Naive thymus-derived CD8-positive, alpha-beta T cell (primary cell): ENCODE measurements at regions not wholly inside any gene's neighbourhood (a gene's known extent, or its start where the extent isn't known, plus 50 kb on each side); places are given as distances from the start of the nearest gene placed in this dataset.
A peak's percentile ranks its signal among the peaks of the same experiment; 100 is the strongest.

Source experiments
- ATAC-seq, 2 donors: fragments of 150-1000 bp; cut with Tn5 transposase in 1 of 2; sonication (Bioruptor Pico), chemical (Tn5 transposase) in 1 of 2; 1 replicate in 1 of 2; 2 replicates in 1 of 2; pipeline ENCODE4 v1.10.0; 2021; ENCODE audit warnings: mild to moderate bottlenecking in 2 of 2, moderate library complexity in 2 of 2
- POLR2A ChIA-PET: fragments of 350-600 bp; sonication (Branson Sonifier 250); formaldehyde crosslinking; loops from one replicate; lab custom pipeline; 2021; ENCODE audit warnings: antibody characterized with exemption; lab: Charles Lee
- DNase-seq, 10 donors: peaks; one replicate each; pipeline versions ENCODE4 v3.0.0 to v3.0.0-alpha.2; 2020 to 2022
- H3K27ac Mint-ChIP-seq, 10 donors: one replicate each; pipeline ENCODE4 v1.8.0; 2020 to 2022; ENCODE audit warnings: mild to moderate bottlenecking in 10 of 10, mixed read lengths in 10 of 10, moderate library complexity in 4 of 10, inconsistent platforms in 1 of 10
- H3K27me3 Mint-ChIP-seq, 5 donors: one replicate each; pipeline ENCODE4 v1.8.0; 2021 to 2022; ENCODE audit warnings: mixed read lengths in 5 of 5
- H3K36me3 Mint-ChIP-seq, 3 donors: one replicate each; pipeline ENCODE4 v1.8.0; 2020 to 2022; ENCODE audit warnings: mixed read lengths in 3 of 3, mild to moderate bottlenecking in 2 of 3, inconsistent platforms in 1 of 3
- H3K4me1 Mint-ChIP-seq, 4 donors: one replicate each; pipeline ENCODE4 v1.8.0; 2021 to 2022; ENCODE audit warnings: mixed read lengths in 4 of 4
- H3K4me3 Mint-ChIP-seq, 10 donors: one replicate each; pipeline ENCODE4 v1.8.0; 2020 to 2022; ENCODE audit warnings: mild to moderate bottlenecking in 10 of 10, mixed read lengths in 10 of 10, moderate library complexity in 6 of 10, inconsistent platforms in 1 of 10
- H3K9me3 Mint-ChIP-seq, 9 donors: one replicate each; pipeline ENCODE4 v1.8.0; 2020 to 2022; ENCODE audit warnings: mixed read lengths in 9 of 9, mild to moderate bottlenecking in 3 of 9, inconsistent platforms in 1 of 9, moderate library complexity in 1 of 9

GRCh38 chr1:213678348-213678747 lies 309.4 kb upstream of the PROX1 start:
- ATAC-seq, result no peak
- DNase-seq, result no peak
- H3K4me3 Mint-ChIP-seq, result no peak overlapping the region
- H3K27me3 Mint-ChIP-seq, result peaks cover 2 to 13% (median 5%) of the 10 kb centered on the region in 5 donors
- no peak overlapping the region for H3K27ac Mint-ChIP-seq
- H3K36me3 Mint-ChIP-seq, result no peaks in the 10 kb centered on the region
- H3K9me3 Mint-ChIP-seq, result peaks cover 0 to 5% (median 0%) of the 10 kb centered on the region in 9 donors
- no peaks in the 10 kb centered on the region for H3K4me1 Mint-ChIP-seq
- POLR2A ChIA-PET, result no interaction called here

DNA sequence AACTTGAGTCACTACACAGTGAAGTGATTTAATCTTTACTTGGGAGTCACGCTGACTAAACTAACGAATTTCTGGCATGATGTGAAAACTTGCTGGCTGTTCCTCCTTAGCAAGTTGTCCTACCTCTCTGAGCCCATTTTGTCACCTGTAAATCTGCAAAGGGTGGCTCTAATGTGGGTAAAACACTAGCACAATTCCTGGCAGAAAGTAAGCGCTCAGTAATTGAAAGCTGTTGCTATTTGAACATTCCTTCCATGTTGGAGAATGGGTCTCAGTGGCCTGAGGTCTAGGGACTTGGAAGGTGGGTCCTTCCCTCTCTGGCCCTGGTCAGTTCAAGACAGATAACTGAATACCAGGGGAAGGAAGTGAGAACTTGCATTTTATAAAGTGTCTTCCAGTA lies 309.0 kb upstream of the PROX1 start:
- no peaks in the 10 kb centered on the region for H3K4me1 Mint-ChIP-seq
- ATAC-seq, result no peak
- H3K4me3 Mint-ChIP-seq, result no peak overlapping the region
- no peaks in the 10 kb centered on the region for H3K36me3 Mint-ChIP-seq
- POLR2A ChIA-PET, result no interaction called here
- H3K9me3 Mint-ChIP-seq, result peaks cover 0 to 5% (median 0%) of the 10 kb centered on the region in 9 donors
- peaks cover 2 to 13% (median 5%) of the 10 kb centered on the region in 5 donors for H3K27me3 Mint-ChIP-seq
- no peak for DNase-seq
- no peak overlapping the region for H3K27ac Mint-ChIP-seq

GRCh38 chr1:213679153-213679552 lies 308.6 kb upstream of the PROX1 start:
- POLR2A ChIA-PET, result no interaction called here
- Mint-ChIP-seq H3K36me3 (no peaks in the 10 kb centered on the region), H3K27ac (no peak overlapping the region), H3K4me3 (no peak overlapping the region), H3K4me1 (no peaks in the 10 kb centered on the region), H3K27me3 (peaks cover 2 to 13% (median 5%) of the 10 kb centered on the region in 5 donors), H3K9me3 (peaks cover 0 to 5% (median 0%) of the 10 kb centered on the region in 9 donors)
- no peak for DNase-seq
- no peak for ATAC-seq

DNA sequence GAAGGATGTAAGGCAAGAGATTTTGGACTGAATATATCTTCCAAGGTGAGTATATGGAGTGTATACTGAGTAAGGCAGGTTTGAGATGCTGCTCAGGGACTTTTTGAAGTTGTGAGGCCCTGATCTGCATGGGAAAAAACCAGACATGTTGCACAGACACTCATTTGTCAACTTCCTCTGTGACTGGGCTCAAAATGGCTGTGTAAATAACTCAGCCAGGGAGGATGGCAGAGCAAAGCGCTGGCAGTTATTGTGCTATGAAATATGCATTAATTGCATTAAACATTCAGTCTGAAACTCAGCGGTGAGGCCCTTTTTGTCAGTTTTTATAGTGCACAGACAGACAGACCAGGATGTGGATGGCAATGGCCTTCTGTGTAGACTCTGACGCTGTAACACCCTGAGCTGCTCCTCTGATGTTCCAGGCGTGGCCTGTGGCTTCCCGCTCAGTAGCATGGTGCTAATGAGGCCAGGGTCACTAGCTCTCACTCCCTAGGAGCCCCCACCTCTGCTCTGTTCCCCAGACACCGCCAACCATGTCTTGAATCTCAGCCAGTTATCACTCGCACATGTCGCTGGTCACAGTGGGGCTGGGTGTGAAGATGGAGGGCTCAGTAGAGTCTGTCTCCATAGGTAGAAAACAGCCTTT lies 307.0 kb upstream of the PROX1 start:
- Mint-ChIP-seq H3K27ac (no peak overlapping the region), H3K27me3 (peaks cover 2 to 13% (median 5%) of the 10 kb centered on the region in 5 donors), H3K4me1 (no peaks in the 10 kb centered on the region), H3K4me3 (no peak overlapping the region), H3K36me3 (no peaks in the 10 kb centered on the region), H3K9me3 (peaks cover 0 to 3% (median 0%) of the 10 kb centered on the region in 9 donors)
- ATAC-seq, result no peak
- no peak for DNase-seq
- POLR2A ChIA-PET, result no interaction called here

- ATAC-seq (no peak), DNase-seq (no peak)
- Mint-ChIP-seq H3K9me3 (no peaks in the 10 kb centered on the region), H3K4me1 (no peaks in the 10 kb centered on the region), H3K4me3 (no peak overlapping the region), H3K27me3 (peaks cover 2 to 13% (median 5%) of the 10 kb centered on the region in 5 donors), H3K27ac (no peak overlapping the region), H3K36me3 (no peaks in the 10 kb centered on the region)
- POLR2A ChIA-PET, result no interaction called here
Observed at GRCh38 chr1:213681788-213682340, 305.9 kb upstream of the PROX1 start.

- H3K9me3 Mint-ChIP-seq, result peaks cover 0 to under 1% (median 0%) of the 10 kb centered on the region in 9 donors
- no peak for ATAC-seq
- peaks cover 0 to under 1% (median 0%) of the 10 kb centered on the region in 4 donors for H3K4me1 Mint-ChIP-seq
- POLR2A ChIA-PET, result no interaction called here
- DNase-seq, result no peak
- H3K4me3 Mint-ChIP-seq, result no peak overlapping the region
- peak overlapping the region in 1 of 10 donors; percentile 2 for H3K27ac Mint-ChIP-seq
- no peaks in the 10 kb centered on the region for H3K36me3 Mint-ChIP-seq
- peaks cover 2 to 13% (median 5%) of the 10 kb centered on the region in 5 donors for H3K27me3 Mint-ChIP-seq
Observed at GRCh38 chr1:213683529-213683928, 304.2 kb upstream of the PROX1 start.

- Mint-ChIP-seq H3K27ac (no peak overlapping the region), H3K4me1 (peaks cover 0 to 1% (median 0%) of the 10 kb centered on the region in 4 donors), H3K4me3 (no peak overlapping the region), H3K9me3 (peaks cover 0 to 2% (median 0%) of the 10 kb centered on the region in 9 donors), H3K27me3 (peaks cover 2 to 13% (median 4%) of the 10 kb centered on the region in 5 donors), H3K36me3 (no peaks in the 10 kb centered on the region)
- DNase-seq, result no peak
- ATAC-seq, result no peak
- POLR2A ChIA-PET, result no interaction called here
Observed at GRCh38 chr1:213684454-213684853, 303.3 kb upstream of the PROX1 start.

DNA sequence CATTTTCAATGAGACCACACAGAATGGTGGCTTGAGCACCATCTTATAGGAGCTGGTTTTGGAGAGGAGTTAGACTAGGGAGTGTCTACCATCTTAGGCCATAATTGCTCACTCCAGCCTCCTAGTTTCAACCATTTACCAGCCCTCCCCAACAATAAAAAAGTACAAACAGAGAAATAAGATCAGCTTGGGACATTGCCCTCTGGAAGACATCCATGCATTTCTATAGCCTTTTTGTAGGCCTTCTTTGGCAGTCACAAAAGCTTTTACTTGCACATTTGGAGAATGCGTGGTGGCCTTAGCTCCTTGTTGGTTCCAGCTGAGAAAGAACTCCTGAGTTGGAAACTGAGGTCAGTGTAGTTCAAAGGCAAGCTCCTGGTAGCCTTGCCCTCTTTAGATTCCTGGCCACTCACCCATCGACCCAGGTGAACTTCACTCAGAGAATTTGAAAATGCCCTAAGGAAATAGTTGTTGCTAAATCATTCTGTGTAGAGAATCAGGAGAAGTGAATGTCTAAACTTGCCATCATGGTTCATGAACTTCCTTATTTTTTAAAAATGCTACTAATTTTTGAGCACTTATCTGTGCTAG lies 301.7 kb upstream of the PROX1 start:
- Mint-ChIP-seq H3K36me3 (no peaks in the 10 kb centered on the region), H3K27me3 (peaks cover 2 to 17% (median 4%) of the 10 kb centered on the region in 5 donors), H3K27ac (no peak overlapping the region), H3K4me3 (no peak overlapping the region), H3K9me3 (peaks cover 0 to 2% (median 0%) of the 10 kb centered on the region in 9 donors), H3K4me1 (peaks cover 0 to 1% (median 0%) of the 10 kb centered on the region in 4 donors)
- DNase-seq (no peak), ATAC-seq (no peak)
- POLR2A ChIA-PET, result no interaction called here

DNA sequence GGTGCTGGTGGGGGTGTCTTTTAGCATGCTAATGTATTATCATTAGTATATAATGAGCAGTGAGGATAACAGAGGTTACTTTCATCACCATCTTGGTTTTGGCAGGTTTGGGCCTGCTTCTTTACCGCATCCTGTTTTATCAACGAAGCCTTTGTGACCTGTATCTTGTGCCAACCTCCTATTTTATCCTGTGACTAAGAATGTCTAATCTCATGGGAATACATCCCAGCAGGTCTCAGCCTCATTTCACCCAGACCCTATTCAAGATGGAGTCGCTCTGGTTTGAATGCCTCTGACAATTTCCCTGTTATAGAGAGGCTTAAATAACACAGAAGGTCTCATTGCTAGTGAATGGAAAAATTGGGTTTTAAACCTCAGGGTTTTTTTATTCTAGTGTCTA lies 300.8 kb upstream of the PROX1 start:
- DNase-seq (no peak), ATAC-seq (no peak)
- peaks cover 0 to 2% (median 0%) of the 10 kb centered on the region in 9 donors for H3K9me3 Mint-ChIP-seq
- POLR2A ChIA-PET, result no interaction called here
- no peak overlapping the region for H3K4me3 Mint-ChIP-seq
- H3K27me3 Mint-ChIP-seq, result peaks cover 2 to 16% (median 3%) of the 10 kb centered on the region in 5 donors
- H3K4me1 Mint-ChIP-seq, result peaks cover 0 to 1% (median 0%) of the 10 kb centered on the region in 4 donors
- H3K36me3 Mint-ChIP-seq, result no peaks in the 10 kb centered on the region
- no peak overlapping the region for H3K27ac Mint-ChIP-seq

DNA sequence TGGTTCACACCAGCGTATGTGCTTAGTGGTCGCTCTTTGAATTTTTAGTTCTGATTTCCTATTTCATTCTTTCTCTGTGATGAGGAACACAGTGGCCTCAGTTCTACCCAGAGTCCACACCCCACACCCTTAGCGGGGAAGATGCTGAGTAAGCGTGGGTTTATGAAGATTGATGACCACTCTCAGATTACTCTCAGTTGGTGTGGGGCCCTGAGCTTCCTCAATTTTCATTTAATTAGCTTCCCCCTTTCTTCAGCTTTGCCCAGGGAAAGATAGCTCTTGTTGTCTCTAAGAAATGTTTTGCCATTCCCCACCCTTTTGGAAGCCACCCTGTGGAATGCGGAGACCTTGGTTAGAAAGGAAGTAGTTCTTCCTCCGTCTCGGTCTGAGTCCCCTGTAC lies 299.9 kb upstream of the PROX1 start:
- Mint-ChIP-seq H3K4me3 (no peak overlapping the region), H3K4me1 (peaks cover 0 to 1% (median 0%) of the 10 kb centered on the region in 4 donors), H3K9me3 (peaks cover 0 to 2% (median 0%) of the 10 kb centered on the region in 9 donors), H3K27me3 (peaks cover 0 to 9% (median 3%) of the 10 kb centered on the region in 5 donors), H3K36me3 (no peaks in the 10 kb centered on the region), H3K27ac (no peak overlapping the region)
- POLR2A ChIA-PET, result no interaction called here
- no peak for DNase-seq
- no peak for ATAC-seq

DNA sequence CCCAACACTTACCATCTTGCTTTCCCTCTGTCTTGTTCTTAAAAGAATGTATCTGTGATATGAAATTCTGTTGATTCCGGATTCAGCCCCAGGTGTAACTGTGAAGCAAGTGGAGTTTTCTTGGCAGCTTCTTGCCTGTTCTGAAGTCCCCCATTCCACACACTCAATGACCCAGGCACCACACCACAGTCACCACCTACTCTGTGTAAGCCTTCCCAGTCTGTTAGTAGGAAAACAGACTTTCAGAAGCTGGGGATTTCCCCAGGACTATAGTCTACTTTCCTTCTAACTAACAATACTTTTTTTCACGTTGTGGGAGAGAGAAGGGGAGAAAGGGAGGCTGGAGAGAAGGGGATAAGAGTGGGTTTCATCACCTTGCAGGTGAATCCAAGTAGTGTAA lies 299.1 kb upstream of the PROX1 start:
- POLR2A ChIA-PET, result no interaction called here
- H3K4me1 Mint-ChIP-seq, result peaks cover 0 to 1% (median 0%) of the 10 kb centered on the region in 4 donors
- H3K27me3 Mint-ChIP-seq, result peaks cover 0 to 9% (median 4%) of the 10 kb centered on the region in 5 donors
- peaks cover 0 to 2% (median 0%) of the 10 kb centered on the region in 9 donors for H3K9me3 Mint-ChIP-seq
- ATAC-seq, result no peak
- no peaks in the 10 kb centered on the region for H3K36me3 Mint-ChIP-seq
- DNase-seq, result no peak
- H3K27ac Mint-ChIP-seq, result no peak overlapping the region
- no peak overlapping the region for H3K4me3 Mint-ChIP-seq

- no peak for ATAC-seq
- Mint-ChIP-seq H3K36me3 (no peaks in the 10 kb centered on the region), H3K27ac (no peak overlapping the region), H3K4me1 (peaks cover 0 to 1% (median 0%) of the 10 kb centered on the region in 4 donors), H3K9me3 (peaks cover 0 to 2% (median 0%) of the 10 kb centered on the region in 9 donors), H3K27me3 (peaks cover 0 to 9% (median 4%) of the 10 kb centered on the region in 5 donors), H3K4me3 (no peak overlapping the region)
- POLR2A ChIA-PET, result no interaction called here
- no peak for DNase-seq
Observed at GRCh38 chr1:213689260-213689659, 298.5 kb upstream of the PROX1 start.

DNA sequence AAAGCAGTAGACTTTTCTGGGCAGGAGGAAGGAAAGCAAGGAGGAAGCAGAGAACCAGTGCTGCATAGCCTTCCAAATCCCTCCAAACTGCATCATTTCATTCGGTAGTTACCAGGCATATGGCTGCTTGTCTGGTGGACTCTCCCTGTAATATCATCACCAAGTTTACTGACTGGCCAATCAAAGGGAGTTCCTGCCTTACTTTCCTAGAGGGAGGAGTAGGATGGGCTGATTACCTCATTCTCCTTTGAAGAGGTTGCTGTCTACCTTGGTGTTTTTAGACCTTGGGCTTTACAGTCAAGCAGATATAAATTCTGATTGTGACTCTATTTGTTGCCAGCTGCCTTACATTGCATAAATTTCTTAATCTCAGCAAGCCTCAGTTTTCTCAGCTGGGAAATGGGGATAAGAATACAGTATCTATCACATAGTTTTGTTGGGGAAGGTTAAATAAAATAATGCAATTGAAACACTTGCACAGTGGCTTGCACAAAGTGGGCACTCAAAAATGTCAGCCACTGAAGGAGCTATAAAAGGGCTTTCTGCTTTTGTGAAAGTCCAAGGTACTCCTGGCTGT lies 297.3 kb upstream of the PROX1 start:
- peaks cover 0 to 1% (median 0%) of the 10 kb centered on the region in 4 donors for H3K4me1 Mint-ChIP-seq
- no peak overlapping the region for H3K27ac Mint-ChIP-seq
- H3K36me3 Mint-ChIP-seq, result no peaks in the 10 kb centered on the region
- no peak overlapping the region for H3K4me3 Mint-ChIP-seq
- peaks cover 1 to 20% (median 8%) of the 10 kb centered on the region in 5 donors for H3K27me3 Mint-ChIP-seq
- peaks cover 0 to 3% (median 0%) of the 10 kb centered on the region in 9 donors for H3K9me3 Mint-ChIP-seq
- DNase-seq (no peak), ATAC-seq (no peak)
- POLR2A ChIA-PET, result no interaction called here
